IMR-90 (cell line): ENCODE measurements at regions not wholly inside any gene's neighbourhood (a gene's known extent, or its start where the extent isn't known, plus 50 kb on each side); places are given as distances from the start of the nearest gene placed in this dataset.

Source experiments
- ATAC-seq: fragments of 200-7000 bp; cut with Tn5 transposase; 2 replicates; pipeline ENCODE4 v1.9.1; 2020; ENCODE audit warnings: low read depth, mild to moderate bottlenecking, moderate library complexity
- BruUV-seq: library from RNA; stranded (reverse); fragments of 400-500 nt; replicated peaks from 2 replicates; lab custom pipeline; 2021; lab: Mats Ljungman, UMichigan
- CTCF ChIA-PET: fragments of 300-600 bp; formaldehyde crosslinking; extraction: SDS; loops from one replicate; lab custom pipeline; 2021; ENCODE audit warnings: antibody characterized with exemption; lab: Yijun Ruan, JAX
- POLR2A ChIA-PET: fragments of 300-600 bp; sonication (Branson Sonifier 250); formaldehyde crosslinking; loops from one replicate; lab custom pipeline; 2022; ENCODE audit warnings: antibody characterized with exemption; ENCODE audit not compliant: unreplicated experiment; lab: Charles Lee
- DNase-seq: peaks from one replicate; pipeline ENCODE4 v3.0.0; 2013
- H2AFZ ChIP-seq: replicated peaks from 2 replicates; pipeline ENCODE3; 2013; ENCODE audit warnings: low read length, mild to moderate bottlenecking; ENCODE audit not compliant: poor library complexity
- H2AK5ac ChIP-seq: 2 replicates; pipeline ENCODE4 v1.6.1; 2013; ENCODE audit warnings: low read depth, low read length, inconsistent platforms
- H2AK9ac ChIP-seq: replicated peaks from 2 replicates; pipeline ENCODE3; 2013; ENCODE audit warnings: mild to moderate bottlenecking, low read depth, low read length, moderate library complexity; ENCODE audit not compliant: poor library complexity
- H2BK120ac ChIP-seq: 2 replicates; pipeline ENCODE4 v1.6.1; 2013; ENCODE audit warnings: low read depth, low read length, inconsistent platforms
- H2BK15ac ChIP-seq: 3 replicates; pipeline ENCODE4 v1.6.1; 2013; ENCODE audit warnings: low read depth, low read length, inconsistent platforms
- H2BK20ac ChIP-seq: 2 replicates; pipeline ENCODE4 v1.6.1; 2013; ENCODE audit warnings: low read depth, mild to moderate bottlenecking, inconsistent platforms, low read length, moderate library complexity
- H2BK5ac ChIP-seq: 2 replicates; pipeline ENCODE4 v1.6.1; 2013; ENCODE audit warnings: mild to moderate bottlenecking, low read depth, low read length, inconsistent platforms; ENCODE audit not compliant: poor library complexity, severe bottlenecking
- H3K14ac ChIP-seq: replicated peaks from 2 replicates; pipeline ENCODE4 v1.6.1; 2013; ENCODE audit warnings: low read depth, low read length, inconsistent platforms
- H3K18ac ChIP-seq: 2 replicates; pipeline ENCODE4 v1.6.1; 2013; ENCODE audit warnings: low read depth, low read length, control low read depth
- H3K23ac ChIP-seq: 2 replicates; pipeline ENCODE4 v1.6.1; 2013; ENCODE audit warnings: low read depth, low read length, inconsistent platforms
- H3K27ac ChIP-seq: 2 replicates; pipeline ENCODE4 v1.5.1; 2013; ENCODE audit warnings: mild to moderate bottlenecking, control low read depth, low read length; ENCODE audit not compliant: insufficient read depth
- H3K27me3 ChIP-seq: 2 replicates; pipeline ENCODE4 v1.6.1; 2013; ENCODE audit warnings: low read length; ENCODE audit not compliant: control insufficient read depth, insufficient read depth
- H3K36me3 ChIP-seq: 2 replicates; pipeline ENCODE4 v1.6.1; 2013; ENCODE audit warnings: low read length, mixed read lengths; ENCODE audit not compliant: control insufficient read depth, insufficient read depth
- H3K4ac ChIP-seq: 2 replicates; pipeline ENCODE4 v1.6.1; 2013; ENCODE audit warnings: low read depth, low read length, inconsistent platforms
- H3K4me1 ChIP-seq: 2 replicates; pipeline ENCODE4 v1.6.1; 2013; ENCODE audit warnings: low read length, mixed read lengths; ENCODE audit not compliant: control insufficient read depth, insufficient read depth
- H3K4me2 ChIP-seq: 2 replicates; pipeline ENCODE4 v1.6.1; 2013; ENCODE audit warnings: low read depth, mild to moderate bottlenecking, control low read depth, low read length, moderate library complexity
- H3K4me3 ChIP-seq: 2 replicates; pipeline ENCODE4 v1.5.1; 2013; ENCODE audit warnings: low read depth, mild to moderate bottlenecking, control low read depth, low read length, moderate library complexity; ENCODE audit not compliant: insufficient read depth
- H3K56ac ChIP-seq: 2 replicates; pipeline ENCODE4 v1.6.1; 2013; ENCODE audit warnings: low read length, inconsistent platforms; ENCODE audit not compliant: insufficient read depth; ENCODE audit errors: extremely low read depth
- H3K79me1 ChIP-seq, 2 experiments: 2 replicates each; pipeline ENCODE4 v1.6.1; 2013; ENCODE audit warnings: low read length in 2 of 2, inconsistent platforms in 1 of 2, low read depth in 1 of 2
- H3K9ac ChIP-seq: 2 replicates; pipeline ENCODE4 v1.6.1; 2013; ENCODE audit warnings: low read depth, low read length, control low read depth
- H3K9me1 ChIP-seq: 2 replicates; pipeline ENCODE4 v1.6.1; 2013; ENCODE audit warnings: low read length, inconsistent platforms; ENCODE audit not compliant: insufficient read depth
- H3K9me3 ChIP-seq: 2 replicates; pipeline ENCODE4 v1.6.1; 2013; ENCODE audit warnings: low read length; ENCODE audit not compliant: control insufficient read depth, insufficient read depth
- H4K20me1 ChIP-seq: 2 replicates; pipeline ENCODE4 v1.6.1; 2013; ENCODE audit warnings: low read length, inconsistent platforms; ENCODE audit not compliant: insufficient read depth
- H4K5ac ChIP-seq: 2 replicates; pipeline ENCODE4 v1.6.1; 2013; ENCODE audit warnings: mild to moderate bottlenecking, low read depth, low read length, control low read depth
- H4K8ac ChIP-seq, 2 experiments: 2 replicates each; pipeline ENCODE4 v1.6.1; 2013; ENCODE audit warnings: low read depth in 2 of 2, low read length in 2 of 2, control low read depth in 1 of 2, inconsistent platforms in 1 of 2
- H4K91ac ChIP-seq: 2 replicates; pipeline ENCODE4 v1.6.1; 2013; ENCODE audit warnings: low read depth, low read length, inconsistent platforms; ENCODE audit not compliant: insufficient read depth
- MAFK ChIP-seq: IDR thresholded peaks from 2 replicates; pipeline ENCODE4 v1.6.1; 2012; ENCODE audit warnings: low read depth, low read length, improper control_type of control experiment
- NFE2L2 ChIP-seq: fragments of 150-350 bp; IDR thresholded peaks from 2 replicates; pipeline ENCODE4 v1.6.1; 2016; ENCODE audit warnings: low read depth, mild to moderate bottlenecking, low read length
- RCOR1 ChIP-seq: IDR thresholded peaks from 2 replicates; pipeline ENCODE4 v1.6.1; 2012; ENCODE audit warnings: mild to moderate bottlenecking, low read length, improper control_type of control experiment; ENCODE audit not compliant: insufficient replicate concordance
- USF2 ChIP-seq: fragments of 150-350 bp; IDR thresholded peaks from 2 replicates; pipeline ENCODE4 v1.6.1; 2017; ENCODE audit warnings: mild to moderate bottlenecking, antibody characterized with exemption, low read length, low read depth
- WGBS, 2 experiments: methylation state at CpG; one replicate each; pipeline versions ENCODE4 v1.1.5 to v1.1.7; 2013; ENCODE audit warnings: missing lambda C conversion rate in 2 of 2; ENCODE audit not compliant: insufficient read length in 1 of 2; ENCODE audit errors: extremely low coverage in 2 of 2; 5-methylcytosine and 5-hydroxymethylcytosine counted together
- dilution Hi-C: fragments of 300-500 bp; cut with HindIII; formaldehyde crosslinking; loops from one replicate; pipeline ENCODE4 v1.14.3; 2018; ENCODE audit warnings: low sequenced_read_pairs; ENCODE audit not compliant: unreplicated experiment
- in situ Hi-C: fragments of 300-500 bp; cut with MboI; formaldehyde crosslinking; loops from 3 replicates; pipeline ENCODE4 v1.14.3; 2019; ENCODE audit warnings: low sequenced_read_pairs, inconsistent platforms, mixed read lengths
- intact Hi-C: fragments of 100-400 bp; cut with micrococcal nuclease; formaldehyde crosslinking; loops from 2 replicates; pipeline ENCODE4 v1.10.0; 2022

GRCh38 chr11:37372667-37373066 is 774.6 kb upstream of the RAG2 start:
- Histone ChIP-seq H2AK9ac (no peak overlapping the region), H3K79me1 (no peaks in the 10 kb centered on the region), H2AK5ac (no peak overlapping the region), H3K18ac (no peak overlapping the region), H3K4ac (no peak overlapping the region), H4K91ac (no peak overlapping the region), H3K9me1 (no peaks in the 10 kb centered on the region), H3K56ac (no peak overlapping the region), H2AFZ (no peak overlapping the region), H3K9me3 (0 out of 2 replicates have a peak, but pooled peaks cover 2% of the 10 kb centered on the region), H2BK120ac (no peak overlapping the region), H3K36me3 (no peaks in the 10 kb centered on the region), H3K4me1 (no peaks in the 10 kb centered on the region), H3K23ac (no peak overlapping the region), H3K27me3 (no peaks in the 10 kb centered on the region), H4K5ac (no peak overlapping the region), H3K4me2 (no peak overlapping the region), H2BK15ac (no peak overlapping the region), H4K8ac (no peak overlapping the region), H3K4me3 (no peak overlapping the region), H2BK20ac (no peak overlapping the region), H3K27ac (no peak overlapping the region), H2BK5ac (no peak overlapping the region), H4K20me1 (no peaks in the 10 kb centered on the region), H3K9ac (no peak overlapping the region), H3K14ac (no peak overlapping the region)
- no CpG with 5 or more reads among the region's 2 CpGs for WGBS, 2 experiments
- dilution Hi-C loops (no loop called here), intact Hi-C loops (no loop called here), in situ Hi-C loops (no loop called here)
- TF ChIP-seq NFE2L2 (no peak), RCOR1 (no peak), MAFK (0 out of 2 replicates have a peak, but pooled peaks have one; percentile 36), USF2 (no peak)
- DNase-seq = no peak
- BruUV-seq = no TSS peak
- no peak for ATAC-seq
- ChIA-PET POLR2A (no interaction called here), CTCF (no interaction called here)
